Adrenal gland (tissue), 5 donors: ENCODE measurements at regions not wholly inside any gene's neighbourhood (a gene's known extent, or its start where the extent isn't known, plus 50 kb on each side); places are given as distances from the start of the nearest gene placed in this dataset.

Source experiments
- CTCF ChIP-seq, 6 experiments: fragments of 450-650 bp in 4 of 6; fragments of 200-600 bp in 2 of 6; sonication (generic) in 1 of 6; IDR thresholded peaks; 1 replicate in 5 of 6; 2 replicates in 1 of 6; pipeline versions ENCODE4 v1.5.1 to v1.8.0; 2016 to 2021; ENCODE audit warnings: antibody characterized with exemption in 6 of 6, mild to moderate bottlenecking in 2 of 6, moderate library complexity in 1 of 6
- POLR2A ChIP-seq, 2 donors: fragments of 450-650 bp; IDR thresholded peaks; one replicate each; pipeline ENCODE4 v1.6.1; 2017; ENCODE audit warnings: antibody characterized with exemption in 2 of 2, mild to moderate bottlenecking in 2 of 2, moderate library complexity in 1 of 2
- donor health status: DM: no; HTN: no; CAD: no.

GRCh38 chr10:22807238-22807637, 92.9 kb upstream of the PIP4K2A start:
- no peak for TF ChIP-seq POLR2A (IDR thresholded peaks at IDR 0.05)
- no peak for TF ChIP-seq CTCF (IDR thresholded peaks at IDR 0.05)
